Forelimb muscle (tissue), 1 donor: ENCODE measurements at regions not wholly inside any gene's neighbourhood (a gene's known extent, or its start where the extent isn't known, plus 50 kb on each side); places are given as distances from the start of the nearest gene placed in this dataset.

ENCODE experiments used
- DNase-seq: peaks from one replicate; pipeline ENCODE4 v3.0.0-alpha.2; 2013; ENCODE audit warnings: low read depth

DNA sequence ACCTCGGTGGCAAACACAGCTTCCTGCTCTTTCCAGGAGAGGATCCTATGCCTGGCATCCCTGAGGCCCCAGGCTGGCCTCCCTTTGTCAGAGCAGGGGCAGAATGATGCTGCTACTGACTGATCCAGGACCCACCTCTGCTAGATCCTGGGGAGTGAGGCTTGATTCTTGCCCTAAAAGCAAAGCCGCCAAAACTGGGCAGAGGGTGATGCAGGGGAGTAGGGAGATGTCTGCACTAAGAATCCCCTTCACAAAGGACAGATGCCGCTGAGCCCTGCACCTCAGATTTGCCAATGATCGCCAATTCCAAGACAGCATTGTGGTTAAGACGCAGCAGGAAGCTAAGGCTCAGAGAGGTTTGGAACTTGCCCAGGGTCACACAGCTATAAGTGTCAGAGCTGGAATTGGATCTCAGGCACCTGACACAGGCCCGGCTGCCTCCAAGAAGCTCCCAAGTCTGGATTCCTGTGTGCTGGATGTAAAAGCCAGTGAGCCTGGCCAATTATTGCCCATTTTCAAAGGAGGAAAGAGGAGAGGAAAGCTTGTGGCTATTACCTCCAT, 60.7 kb upstream of the TNRC6C start:
- no peak for DNase-seq

DNA sequence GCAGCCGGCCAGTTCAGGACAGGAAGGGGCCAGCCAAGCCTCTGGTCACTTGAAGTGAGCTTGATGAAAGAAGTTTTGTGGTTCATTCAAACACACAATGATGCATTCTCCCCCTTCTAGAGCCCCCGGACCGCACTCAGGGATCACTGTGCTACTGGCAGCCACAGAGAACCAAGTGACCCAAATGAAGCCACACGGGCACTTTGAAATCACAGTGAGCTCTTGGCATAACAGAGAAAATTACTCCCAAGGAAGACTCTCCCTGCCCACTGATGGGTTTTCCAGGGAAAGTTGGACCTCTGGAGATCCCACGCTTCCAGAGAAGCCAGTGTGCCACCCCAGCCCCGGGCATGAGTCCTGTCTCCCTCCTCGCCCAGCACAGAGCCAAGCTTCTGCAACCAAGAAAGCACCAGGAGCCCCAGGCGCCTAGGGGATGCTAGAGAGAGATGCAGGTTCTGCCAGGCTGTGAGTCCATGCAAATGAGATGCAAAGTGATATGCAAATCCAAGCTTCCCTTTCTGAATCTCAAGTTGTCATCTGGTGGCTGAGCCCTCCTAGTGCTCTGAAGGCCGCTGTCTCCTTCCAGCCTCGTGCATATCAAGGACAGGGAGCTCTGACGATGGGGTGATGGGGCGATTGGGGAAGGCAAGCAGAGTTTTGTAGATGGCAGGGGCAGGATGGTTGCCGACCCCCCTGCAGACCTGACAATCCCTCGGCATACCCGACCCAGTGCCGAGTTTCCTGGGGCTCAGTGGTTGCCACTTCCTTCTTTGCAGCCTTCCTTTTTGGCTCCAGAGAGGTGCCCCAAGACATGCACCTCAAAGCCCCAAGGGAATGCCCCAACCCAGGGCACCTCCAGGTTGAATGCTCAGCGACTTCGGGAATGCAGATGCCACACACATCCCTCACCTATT, 59.7 kb upstream of the TNRC6C start:
- DNase-seq = no peak

DNA sequence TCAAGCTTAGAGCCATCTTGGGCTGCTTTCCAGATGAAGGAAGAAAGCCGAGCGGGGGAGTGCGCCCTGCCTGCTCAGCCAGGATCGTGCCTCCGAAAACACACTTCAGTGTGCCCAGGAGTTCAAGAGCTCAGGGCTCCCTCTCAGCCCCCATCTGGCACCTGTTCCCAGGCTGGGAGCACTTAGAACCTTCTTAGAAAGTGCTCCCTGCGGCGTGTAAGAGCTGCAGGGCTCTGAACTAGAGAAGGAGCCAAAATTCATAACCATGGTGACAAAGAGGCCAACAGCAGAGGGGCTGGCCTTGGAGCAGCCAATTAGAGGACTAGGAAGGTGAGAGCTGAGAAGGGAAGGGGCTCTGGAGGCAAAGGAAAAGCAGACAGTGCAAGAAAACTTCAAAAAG, 59.0 kb upstream of the TNRC6C start:
- no peak for DNase-seq

DNA sequence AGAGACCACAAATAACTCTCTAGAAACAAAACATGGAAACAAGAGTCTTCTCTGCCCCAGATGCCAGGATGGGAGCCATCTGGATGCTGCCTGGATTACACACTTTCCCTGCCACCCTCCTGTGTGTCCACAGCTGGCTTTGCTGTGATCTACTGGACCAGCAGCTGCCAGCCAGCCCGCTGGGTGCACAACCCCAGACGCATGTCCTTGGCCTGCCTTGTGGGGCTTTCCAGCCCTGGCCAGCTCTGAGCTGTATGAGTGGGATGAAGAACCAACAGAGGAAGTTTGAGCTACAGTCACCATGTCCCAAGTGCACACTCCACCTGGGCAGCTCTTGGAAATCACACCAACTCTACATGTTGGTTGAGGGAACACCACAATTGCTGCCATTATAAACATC, 57.0 kb upstream of the TNRC6C start:
- no peak for DNase-seq

DNA sequence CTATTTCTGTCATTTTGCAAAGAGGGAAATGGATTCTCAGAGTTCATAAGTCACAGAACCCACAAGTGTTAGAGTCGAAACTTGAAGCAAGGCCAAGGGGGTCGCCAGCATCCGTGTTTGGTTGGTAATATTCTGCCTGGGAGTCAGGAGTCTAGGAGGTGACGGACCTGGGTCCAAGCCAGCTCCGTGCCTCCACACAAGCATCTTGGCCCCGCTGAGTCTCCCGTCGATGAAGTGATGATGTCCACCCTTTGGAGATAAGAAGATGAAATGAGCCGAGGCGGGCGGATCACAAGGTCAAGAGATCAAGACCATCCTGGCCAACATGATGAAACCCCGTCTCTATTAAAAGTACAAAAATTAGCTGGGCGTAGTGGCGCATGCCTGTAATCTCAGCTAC, 53.2 kb upstream of the TNRC6C start:
- no peak for DNase-seq

DNA sequence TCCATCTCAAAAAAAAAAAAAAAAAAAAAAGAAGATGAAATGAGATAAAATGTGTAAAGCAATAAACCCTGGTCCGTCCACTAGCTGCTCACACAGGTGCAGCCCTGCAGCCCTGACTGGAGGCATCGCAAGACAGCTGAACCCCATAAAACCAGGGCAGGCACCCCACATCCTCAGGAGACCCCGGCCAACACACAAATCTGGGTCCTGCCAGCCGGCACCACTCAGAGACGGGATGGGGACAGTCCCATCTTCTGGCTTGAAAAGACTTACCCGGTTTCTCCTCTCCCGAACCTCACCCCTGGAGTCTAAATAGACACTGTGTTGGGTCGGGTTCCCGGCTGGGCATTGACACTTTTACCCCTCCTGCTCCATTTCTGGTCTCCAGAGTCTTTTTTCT, 52.7 kb upstream of the TNRC6C start:
- DNase-seq = no peak

DNA sequence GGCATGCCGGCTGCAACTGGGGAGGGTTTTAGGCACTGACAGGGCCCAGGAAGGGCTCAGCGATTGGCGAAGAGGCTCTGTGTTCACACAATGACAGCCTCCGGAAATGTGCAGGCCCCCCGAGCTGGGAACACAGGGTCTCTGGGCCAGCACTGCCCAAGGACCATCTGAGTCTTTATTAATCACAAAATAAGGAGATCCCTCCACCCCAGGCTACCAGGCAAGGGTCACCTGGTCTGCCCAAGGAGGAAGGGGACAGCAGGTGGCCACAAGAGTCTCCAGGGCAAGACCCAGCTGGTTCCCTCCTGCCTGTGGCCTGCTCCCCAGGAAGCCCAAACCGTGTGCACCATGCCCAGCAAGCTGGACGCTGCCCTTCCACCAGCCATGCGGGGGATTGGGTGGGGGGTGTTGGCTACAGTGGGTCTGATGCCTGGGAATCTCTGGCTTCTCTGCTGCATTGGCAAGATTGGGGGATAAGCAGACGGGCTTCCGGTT, 52.1 kb upstream of the TNRC6C start:
- DNase-seq = no peak

DNA sequence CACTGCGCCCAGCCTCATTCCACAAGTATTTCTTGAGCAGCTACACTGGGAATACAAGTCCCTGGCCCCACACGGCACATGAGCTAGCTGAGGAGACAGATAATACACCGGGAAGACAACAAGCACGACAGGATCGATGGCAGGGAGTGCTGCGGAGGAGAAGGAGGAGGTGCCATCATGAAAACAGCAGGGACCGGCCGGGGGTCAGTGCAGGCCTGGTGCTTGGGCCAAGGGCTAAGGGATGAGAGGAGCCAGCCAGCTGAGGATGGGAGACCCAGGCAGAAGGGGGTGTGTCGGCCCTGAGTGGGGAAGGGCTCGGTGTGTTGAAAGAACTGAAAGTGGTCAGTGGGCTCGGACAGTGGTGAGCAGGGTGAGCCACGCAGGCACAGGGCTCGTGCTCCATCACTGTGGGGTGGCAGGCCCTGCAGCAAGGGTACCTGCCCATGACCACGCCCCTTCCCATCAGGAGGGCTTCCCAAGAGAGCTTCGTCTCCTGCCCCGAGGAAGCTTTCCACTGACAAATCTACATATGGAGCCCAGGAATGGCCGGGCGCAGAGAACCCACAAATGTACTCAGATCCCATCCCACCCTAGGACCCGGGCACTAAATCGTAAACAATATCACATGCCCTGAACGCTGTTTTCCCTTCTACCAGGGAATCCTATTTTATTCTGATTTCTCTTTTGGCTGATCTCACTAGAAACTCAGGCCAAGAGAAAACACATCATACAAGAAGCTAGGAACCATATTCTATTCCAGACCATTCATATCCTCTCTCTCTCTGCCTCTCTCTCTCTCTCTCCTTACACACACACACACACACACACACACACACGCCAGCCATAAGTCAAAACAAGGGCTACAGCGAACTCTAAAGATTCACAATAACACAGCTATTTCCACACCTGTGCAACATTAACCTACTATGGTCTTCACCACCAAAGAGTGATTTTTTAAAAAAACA, 50.7 kb upstream of the TNRC6C start:
- DNase-seq = no peak

DNA sequence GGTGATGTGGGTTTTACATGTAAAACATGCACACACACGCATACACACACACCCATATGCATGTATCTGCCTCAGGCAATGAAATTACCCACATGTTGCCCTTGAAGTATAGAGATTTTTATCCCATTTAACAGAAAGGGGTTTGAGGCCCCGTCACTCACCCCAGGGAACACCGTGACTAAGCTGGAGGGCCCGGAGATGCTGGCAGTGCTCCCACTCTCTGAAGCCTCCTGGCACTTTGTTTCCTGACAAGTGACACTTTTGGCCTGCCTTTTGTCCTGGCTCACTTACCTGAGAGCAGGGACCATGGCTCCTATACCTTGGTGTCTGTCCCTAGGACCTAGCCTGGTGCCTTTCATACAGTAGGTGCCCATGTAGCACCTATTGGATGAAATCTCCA, 50.0 kb upstream of the TNRC6C start:
- no peak for DNase-seq
